Hematopoietic multipotent progenitor cell treated with erythropoietin and hydrocortisone succinate and interleukin-3 and kit ligand, for 4 days (in vitro differentiated cells): ENCODE measurements at regions not wholly inside any gene's neighbourhood (a gene's known extent, or its start where the extent isn't known, plus 50 kb on each side); places are given as distances from the start of the nearest gene placed in this dataset.
"Not testable (repeated sequence)": the region's sequence is repeated elsewhere in the genome, so short reads cannot be mapped to it uniquely, and the experiment has no call there.

ENCODE experiments used
- DNase-seq: peaks from one replicate; pipeline ENCODE4 v3.0.0-alpha.2; 2015

GRCh38 chr1:187924252-187924651, 1095.5 kb downstream of the PLA2G4A start:
- DNase-seq, result no peak

GRCh38 chr1:187928288-187928687, 1099.5 kb downstream of the PLA2G4A start:
- peak; percentile 50 for DNase-seq

GRCh38 chr1:187928696-187929095, 1099.9 kb downstream of the PLA2G4A start:
- DNase-seq, result no peak

GRCh38 chr1:187931776-187932175, 1103.0 kb downstream of the PLA2G4A start:
- no peak for DNase-seq

- DNase-seq, result peak; percentile 1
These were observed 1105.0 kb downstream of the PLA2G4A start for GRCh38 chr1:187933562-187934419.

GRCh38 chr1:187936667-187937066, 1107.9 kb downstream of the PLA2G4A start:
- DNase-seq, result no peak

GRCh38 chr1:187938092-187938491, 1109.3 kb downstream of the PLA2G4A start:
- DNase-seq, result no peak

- no peak for DNase-seq
These were observed 1114.2 kb downstream of the PLA2G4A start for GRCh38 chr1:187942986-187943385.

- DNase-seq, result no peak
These were observed 1115.1 kb downstream of the PLA2G4A start for GRCh38 chr1:187943606-187944403.

GRCh38 chr1:187946661-187947060, 1117.9 kb downstream of the PLA2G4A start:
- DNase-seq, result not testable (repeated sequence)

GRCh38 chr1:187947359-187947758, 1118.6 kb downstream of the PLA2G4A start:
- DNase-seq, result no peak

GRCh38 chr1:187948170-187948794, 1119.5 kb downstream of the PLA2G4A start:
- DNase-seq, result no peak

- no peak for DNase-seq
These were observed 1120.8 kb downstream of the PLA2G4A start for GRCh38 chr1:187949567-187949966.

- no peak for DNase-seq
These were observed 1123.1 kb downstream of the PLA2G4A start for GRCh38 chr1:187951817-187952216.

- no peak for DNase-seq
These were observed 1123.7 kb downstream of the PLA2G4A start for GRCh38 chr1:187952446-187952845.

GRCh38 chr1:187956975-187957374, 1128.2 kb downstream of the PLA2G4A start:
- DNase-seq, result peak; percentile 15

GRCh38 chr1:187958207-187958606, 1129.5 kb downstream of the PLA2G4A start:
- DNase-seq, result no peak

- DNase-seq, result no peak
These were observed 1130.3 kb downstream of the PLA2G4A start for GRCh38 chr1:187959062-187959461.

GRCh38 chr1:187960125-187960638, 1131.4 kb downstream of the PLA2G4A start:
- DNase-seq, result no peak

GRCh38 chr1:187961895-187962294, 1133.1 kb downstream of the PLA2G4A start:
- DNase-seq, result no peak

- no peak for DNase-seq
These were observed 1143.1 kb downstream of the PLA2G4A start for GRCh38 chr1:187971851-187972250.

GRCh38 chr1:187977298-187977697, 1148.5 kb downstream of the PLA2G4A start:
- peak; percentile 29 for DNase-seq
